Smooth muscle cell (in vitro differentiated cells): ENCODE measurements at regions not wholly inside any gene's neighbourhood (a gene's known extent, or its start where the extent isn't known, plus 50 kb on each side); places are given as distances from the start of the nearest gene placed in this dataset.

ENCODE experiments used
- DNase-seq: peaks from one replicate; lab custom pipeline; 2025; ENCODE audit not compliant: unreplicated experiment; lab: John Stamatoyannopoulos, UW
- H2AFZ ChIP-seq: fragments of 200-600 bp; sonication (generic); 2 replicates; pipeline ENCODE4 v1.6.0; 2016; ENCODE audit warnings: antibody characterized with exemption, low read depth, mild to moderate bottlenecking
- H3F3A ChIP-seq: fragments of 200-600 bp; sonication (generic); 2 replicates; pipeline ENCODE4 v1.6.0; 2017; ENCODE audit warnings: antibody characterized with exemption, low read depth
- H3K27ac ChIP-seq: fragments of 200-600 bp; sonication (generic); 2 replicates; pipeline ENCODE4 v1.5.1; 2016; ENCODE audit warnings: low read depth, mild to moderate bottlenecking
- H3K27me3 ChIP-seq: fragments of 200-600 bp; sonication (generic); 2 replicates; pipeline ENCODE4 v1.6.1; 2016; ENCODE audit warnings: low read depth, mild to moderate bottlenecking
- H3K36me3 ChIP-seq: fragments of 200-600 bp; sonication (generic); 2 replicates; pipeline ENCODE4 v1.5.1; 2016; ENCODE audit warnings: low read depth
- H3K4me1 ChIP-seq: fragments of 200-600 bp; sonication (generic); 2 replicates; pipeline ENCODE4 v1.5.1; 2016; ENCODE audit warnings: low read depth
- H3K4me2 ChIP-seq: fragments of 200-600 bp; sonication (generic); 2 replicates; pipeline ENCODE4 v1.6.0; 2016; ENCODE audit warnings: mild to moderate bottlenecking
- H3K4me3 ChIP-seq: fragments of 200-600 bp; sonication (generic); 2 replicates; pipeline ENCODE4 v1.5.1; 2016; ENCODE audit warnings: mild to moderate bottlenecking
- H3K79me2 ChIP-seq: fragments of 200-600 bp; sonication (generic); 2 replicates; pipeline ENCODE4 v1.6.0; 2016; ENCODE audit warnings: low read depth, mild to moderate bottlenecking
- H3K9ac ChIP-seq: fragments of 200-600 bp; sonication (generic); 2 replicates; pipeline ENCODE4 v1.6.0; 2016; ENCODE audit warnings: low read depth
- H3K9me3 ChIP-seq: fragments of 200-600 bp; sonication (generic); replicated peaks from 2 replicates; pipeline ENCODE4 v1.5.1; 2016; ENCODE audit warnings: low read depth
- H4K20me1 ChIP-seq: fragments of 200-600 bp; sonication (generic); 2 replicates; pipeline ENCODE4 v1.6.0; 2016; ENCODE audit warnings: low read depth
- whole genome bisulfite sequencing: methylation state at CpG from one replicate; pipeline ENCODE4 v1.1.7; 2016; ENCODE audit warnings: low lambda C conversion rate; 5-methylcytosine and 5-hydroxymethylcytosine counted together
- TF ChIP-seq, protein P1 (sequence below): fragments of 200-600 bp; sonication (generic); IDR thresholded peaks from 2 replicates; pipeline ENCODE4 v1.5.1; 2017; ENCODE audit warnings: borderline replicate concordance, mild to moderate bottlenecking, antibody characterized with exemption; ENCODE audit not compliant: insufficient read depth, poor library complexity, severe bottlenecking

DNA sequence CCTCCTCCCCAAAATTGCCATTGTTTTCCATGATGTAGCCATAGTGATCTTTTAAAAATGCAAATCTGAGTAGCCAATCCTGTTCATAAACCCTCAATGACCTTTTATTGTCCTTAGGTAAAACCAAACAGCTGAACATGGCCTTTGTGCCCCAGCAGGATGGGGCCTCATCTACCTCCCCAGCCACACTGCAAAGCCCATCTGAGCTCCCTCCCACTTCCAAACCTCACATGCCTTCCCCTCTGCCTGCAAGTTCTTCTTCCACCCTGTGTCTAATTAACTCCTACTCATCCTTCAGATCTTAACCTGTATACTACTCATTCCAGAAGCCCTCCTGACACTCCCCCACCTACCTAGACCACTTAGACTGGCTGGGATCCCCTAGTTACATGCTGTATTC is 178.8 kb upstream of the NPVF start:
- Histone ChIP-seq H3K4me3 (no peak overlapping the region), H3K4me1 (no peaks in the 10 kb centered on the region), H3K4me2 (no peak overlapping the region), H4K20me1 (no peaks in the 10 kb centered on the region), H3K9ac (no peak overlapping the region), H2AFZ (no peak overlapping the region), H3F3A (no peaks in the 10 kb centered on the region), H3K27ac (no peak overlapping the region), H3K27me3 (peaks cover 72% of the 10 kb centered on the region), H3K9me3 (no peaks in the 10 kb centered on the region), H3K36me3 (no peaks in the 10 kb centered on the region), H3K79me2 (no peaks in the 10 kb centered on the region)
- TF ChIP-seq, protein P1, sequence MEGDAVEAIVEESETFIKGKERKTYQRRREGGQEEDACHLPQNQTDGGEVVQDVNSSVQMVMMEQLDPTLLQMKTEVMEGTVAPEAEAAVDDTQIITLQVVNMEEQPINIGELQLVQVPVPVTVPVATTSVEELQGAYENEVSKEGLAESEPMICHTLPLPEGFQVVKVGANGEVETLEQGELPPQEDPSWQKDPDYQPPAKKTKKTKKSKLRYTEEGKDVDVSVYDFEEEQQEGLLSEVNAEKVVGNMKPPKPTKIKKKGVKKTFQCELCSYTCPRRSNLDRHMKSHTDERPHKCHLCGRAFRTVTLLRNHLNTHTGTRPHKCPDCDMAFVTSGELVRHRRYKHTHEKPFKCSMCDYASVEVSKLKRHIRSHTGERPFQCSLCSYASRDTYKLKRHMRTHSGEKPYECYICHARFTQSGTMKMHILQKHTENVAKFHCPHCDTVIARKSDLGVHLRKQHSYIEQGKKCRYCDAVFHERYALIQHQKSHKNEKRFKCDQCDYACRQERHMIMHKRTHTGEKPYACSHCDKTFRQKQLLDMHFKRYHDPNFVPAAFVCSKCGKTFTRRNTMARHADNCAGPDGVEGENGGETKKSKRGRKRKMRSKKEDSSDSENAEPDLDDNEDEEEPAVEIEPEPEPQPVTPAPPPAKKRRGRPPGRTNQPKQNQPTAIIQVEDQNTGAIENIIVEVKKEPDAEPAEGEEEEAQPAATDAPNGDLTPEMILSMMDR, result no peak
- DNase-seq, result no peak

DNA sequence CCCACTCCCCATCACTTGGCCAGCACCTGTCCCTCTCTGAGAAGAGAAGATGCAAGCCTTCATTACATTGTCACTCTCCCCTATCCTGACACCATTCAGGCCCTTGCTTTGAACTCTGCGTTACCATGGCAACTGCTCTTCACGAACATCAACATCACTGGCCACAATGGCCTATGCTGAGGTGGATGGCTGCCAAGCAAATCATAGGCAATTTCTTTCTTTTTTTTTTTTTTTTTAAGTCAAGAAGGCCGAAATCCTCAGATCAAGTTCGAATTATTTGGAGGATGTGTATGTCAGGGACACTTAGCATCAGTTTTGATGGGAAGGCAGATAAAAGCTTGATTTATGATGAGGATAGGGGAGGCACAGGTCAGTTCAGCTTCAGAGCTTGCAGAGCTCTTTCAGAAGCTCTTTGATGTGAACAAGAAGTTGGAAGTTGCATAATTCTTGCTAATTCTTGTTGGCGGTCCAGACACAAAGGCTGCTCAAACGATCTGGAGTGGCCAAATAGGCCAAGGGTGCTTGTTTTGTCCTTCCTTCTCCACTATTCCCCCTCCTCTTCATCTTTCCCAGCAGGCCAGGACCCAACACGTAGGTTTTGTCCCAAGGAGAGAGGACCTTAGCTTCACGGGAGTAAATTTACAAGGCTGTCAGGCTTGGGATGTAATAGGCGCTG is 179.9 kb upstream of the NPVF start:
- Histone ChIP-seq H3K36me3 (no peaks in the 10 kb centered on the region), H3K27me3 (peaks cover 72% of the 10 kb centered on the region), H3K4me1 (no peaks in the 10 kb centered on the region), H3K27ac (no peak overlapping the region), H3F3A (no peaks in the 10 kb centered on the region), H3K9me3 (no peaks in the 10 kb centered on the region), H3K9ac (no peak overlapping the region), H3K4me3 (no peak overlapping the region), H4K20me1 (no peaks in the 10 kb centered on the region), H2AFZ (no peak overlapping the region), H3K4me2 (no peak overlapping the region), H3K79me2 (no peaks in the 10 kb centered on the region)
- TF ChIP-seq, protein P1, result no peak
- DNase-seq, result no peak
- whole genome bisulfite sequencing, result 72% methylated on average over 9 of the region's 9 CpGs

- Histone ChIP-seq H3K27ac (no peak overlapping the region), H2AFZ (no peak overlapping the region), H4K20me1 (no peaks in the 10 kb centered on the region), H3K4me3 (no peak overlapping the region), H3K9ac (no peak overlapping the region), H3K4me2 (no peak overlapping the region), H3F3A (no peaks in the 10 kb centered on the region), H3K9me3 (no peaks in the 10 kb centered on the region), H3K27me3 (peaks cover 72% of the 10 kb centered on the region), H3K4me1 (no peaks in the 10 kb centered on the region), H3K36me3 (no peaks in the 10 kb centered on the region), H3K79me2 (no peaks in the 10 kb centered on the region)
- 62% methylated on average over 6 of the region's 6 CpGs for WGBS
- DNase-seq, result no peak
- TF ChIP-seq, protein P1, result no peak
Observed at GRCh38 chr7:25408876-25409275, 180.6 kb upstream of the NPVF start.
